K562 (cell line): ENCODE measurements at regions not wholly inside any gene's neighbourhood (a gene's known extent, or its start where the extent isn't known, plus 50 kb on each side); places are given as distances from the start of the nearest gene placed in this dataset.

Experiments used
- ATAC-seq: fragments of 200-7000 bp; cut with Tn5 transposase; 3 replicates; pipeline ENCODE4 v1.9.1; 2020; ENCODE audit warnings: moderate library complexity
- BruUV-seq: library from RNA; stranded (reverse); fragments of 400-500 nt; replicated peaks from 2 replicates; lab custom pipeline; 2021; lab: Mats Ljungman, UMichigan
- CTCF ChIA-PET: fragments of 300-600 bp; formaldehyde crosslinking; extraction: SDS; loops from one replicate; lab custom pipeline; 2021; ENCODE audit warnings: low intra/inter-chr PET ratio; lab: Yijun Ruan, JAX
- POLR2A ChIA-PET: fragments of 300-600, 350-650 bp; sonication (Branson Sonifier 250); formaldehyde crosslinking; extraction: SDS; loops from one replicate; lab custom pipeline; 2021; ENCODE audit warnings: antibody characterized with exemption, inconsistent platforms; lab: Yijun Ruan, JAX
- DNase-seq, 4 experiments: peaks; one replicate each; pipeline versions ENCODE4 v3.0.0 to v3.0.0-alpha.2; 2011 to 2018; ENCODE audit warnings: low spot score in 3 of 4, mixed read lengths in 3 of 4; ENCODE audit errors: extremely low read depth in 1 of 4
- FAIRE-seq: peaks from 2 replicates; lab custom pipeline; 2011; peaks lifted over from hg19 to GRCh38; lab: Jason Lieb, UNC
- H2AFZ ChIP-seq: 2 replicates; pipeline ENCODE4 v1.6.0; 2011; ENCODE audit warnings: low read depth, low read length, control low read depth, inconsistent platforms
- H3K27ac ChIP-seq: fragments of 200-600 bp; 3 replicates; pipeline ENCODE4 v1.8.0; 2011; ENCODE audit warnings: low read depth, mild to moderate bottlenecking, control low read depth, inconsistent platforms, low read length, moderate library complexity, mixed read lengths; ENCODE audit errors: extremely low read depth
- H3K27me3 ChIP-seq, 2 experiments: fragments of 300-600 bp in 1 of 2; 2 replicates in 1 of 2; 3 replicates in 1 of 2; pipeline versions ENCODE4 v1.6.0 to v1.8.0; 2011; ENCODE audit warnings: inconsistent platforms in 2 of 2, low read length in 2 of 2, mild to moderate bottlenecking in 1 of 2, mixed read lengths in 1 of 2, moderate library complexity in 1 of 2; ENCODE audit not compliant: control insufficient read depth in 2 of 2, insufficient read depth in 2 of 2
- H3K36me3 ChIP-seq: fragments of 300-600 bp; 3 replicates; pipeline ENCODE4 v1.8.0; 2011; ENCODE audit warnings: mild to moderate bottlenecking, low read length, inconsistent platforms; ENCODE audit not compliant: control insufficient read depth, insufficient read depth
- H3K4me1 ChIP-seq, 2 experiments: fragments of 200-600 bp in 1 of 2; replicated peaks in 1 of 2; 2 replicates in 1 of 2; 3 replicates in 1 of 2; pipeline versions ENCODE4 v1.5.1 to v1.8.0; 2011; ENCODE audit warnings: inconsistent platforms in 2 of 2, low read length in 2 of 2, mild to moderate bottlenecking in 1 of 2, mixed read lengths in 1 of 2, moderate library complexity in 1 of 2; ENCODE audit not compliant: control insufficient read depth in 2 of 2, insufficient read depth in 2 of 2
- H3K4me2 ChIP-seq: 2 replicates; pipeline ENCODE4 v1.6.1; 2011; ENCODE audit warnings: low read length, control low read depth, inconsistent platforms, mixed read lengths; ENCODE audit not compliant: insufficient read depth
- H3K4me3 ChIP-seq: fragments of 200-600 bp; sonication (generic), shearing (Covaris generic); 2 replicates; pipeline ENCODE4 v1.5.1; 2016; ENCODE audit warnings: control low read depth, inconsistent platforms
- H3K79me2 ChIP-seq: fragments of 200-600 bp; 3 replicates; pipeline ENCODE4 v1.8.0; 2011; ENCODE audit warnings: low read length, inconsistent platforms; ENCODE audit not compliant: control insufficient read depth, insufficient read depth
- H3K9ac ChIP-seq, 2 experiments: 2 replicates each; pipeline versions ENCODE4 v1.6.0 to v1.6.1; 2011; ENCODE audit warnings: low read depth in 2 of 2, low read length in 2 of 2, control low read depth in 1 of 2, inconsistent platforms in 1 of 2, mild to moderate bottlenecking in 1 of 2, mixed read lengths in 1 of 2; ENCODE audit not compliant: insufficient read depth in 1 of 2
- H3K9me1 ChIP-seq: one replicate; pipeline ENCODE4 v1.6.0; 2011; ENCODE audit warnings: inconsistent platforms, mild to moderate bottlenecking, low read length, moderate library complexity; ENCODE audit not compliant: control insufficient read depth, insufficient read depth
- H3K9me3 ChIP-seq: replicated peaks from 2 replicates; pipeline ENCODE4 v1.5.1; 2011; ENCODE audit warnings: low read depth, low read length, inconsistent platforms; ENCODE audit not compliant: control insufficient read depth, insufficient read depth
- H4K20me1 ChIP-seq: replicated peaks from 2 replicates; pipeline ENCODE4 v1.6.1; 2011; ENCODE audit warnings: low read length, inconsistent platforms, mixed read lengths; ENCODE audit not compliant: control insufficient read depth, insufficient read depth
- ADNP ChIP-seq: fragments of 200-800 bp; sonication (Bioruptor generic); IDR thresholded peaks from 2 replicates; pipeline ENCODE4 v1.6.1; 2016; ENCODE audit warnings: missing genetic modification characterization, missing compliant biosample characterization
- BDP1 ChIP-seq: IDR thresholded peaks from 3 replicates; pipeline ENCODE4 v1.6.1; 2011; ENCODE audit not compliant: insufficient read length, insufficient read depth
- CBX2 ChIP-seq: fragments of 200-600 bp; sonication (generic); IDR thresholded peaks from one replicate; pipeline ENCODE4 v1.6.1; 2012; ENCODE audit warnings: mild to moderate bottlenecking, low read length, inconsistent platforms; ENCODE audit not compliant: insufficient read depth, poor library complexity, severe bottlenecking
- CSDE1 ChIP-seq, 2 experiments: fragments of 450-650 bp; IDR thresholded peaks; 2 replicates each; pipeline ENCODE4 v1.6.1; 2016; ENCODE audit warnings: mild to moderate bottlenecking in 1 of 2
- EHMT2 ChIP-seq: fragments of 450-650 bp; IDR thresholded peaks from 2 replicates; pipeline ENCODE4 v1.6.1; 2018; ENCODE audit warnings: antibody characterized with exemption
- FOSL1 ChIP-seq: fragments of 200-800 bp; sonication (Bioruptor generic); conservative IDR thresholded peaks from 2 replicates; pipeline ENCODE4 v1.6.1; 2016; ENCODE audit warnings: missing genetic modification characterization, missing compliant biosample characterization
- KDM4B ChIP-seq, 2 experiments: fragments of 450-650 bp in 1 of 2; sonication (generic) in 1 of 2; IDR thresholded peaks; 2 replicates each; pipeline ENCODE4 v1.6.1; 2016 to 2017; ENCODE audit warnings: borderline replicate concordance in 2 of 2, antibody characterized with exemption in 1 of 2, low read depth in 1 of 2, mild to moderate bottlenecking in 1 of 2
- MCM5 ChIP-seq: fragments of 450-650 bp; IDR thresholded peaks from 2 replicates; pipeline ENCODE4 v1.6.1; 2016; ENCODE audit warnings: low read depth
- POLR2B ChIP-seq: fragments of 450-650 bp; IDR thresholded peaks from 2 replicates; pipeline ENCODE4 v1.6.1; 2018; ENCODE audit warnings: low read depth; ENCODE audit not compliant: partially characterized antibody
- POLR2G ChIP-seq: fragments of 200-400 bp; formaldehyde crosslinking; IDR thresholded peaks from 2 replicates; pipeline ENCODE4 v1.6.1; 2017; ENCODE audit warnings: low read depth, mild to moderate bottlenecking, antibody characterized with exemption, low read length, moderate library complexity
- PPARD ChIP-seq: fragments of 250-450 bp; sonication (Bioruptor Pico); IDR thresholded peaks from 2 replicates; pipeline ENCODE4 v1.8.0; 2022; ENCODE audit warnings: inconsistent platforms, mild to moderate bottlenecking, moderate library complexity
- PTTG1 ChIP-seq: fragments of 450-650 bp; IDR thresholded peaks from 2 replicates; pipeline ENCODE4 v1.6.1; 2016; ENCODE audit warnings: low read depth, mild to moderate bottlenecking, missing genetic modification characterization, missing compliant biosample characterization
- RHOXF2B ChIP-seq: fragments of 250-450 bp; sonication (Bioruptor Pico); conservative IDR thresholded peaks from 2 replicates; pipeline ENCODE4 v1.5.1; 2021
- SPI1 ChIP-seq: IDR thresholded peaks from 2 replicates; pipeline ENCODE4 v1.6.1; 2011; ENCODE audit warnings: low read depth, low read length, control low read depth, borderline replicate concordance
- ZNF217 ChIP-seq: sonication (generic); formaldehyde crosslinking; IDR thresholded peaks from 2 replicates; pipeline ENCODE4 v1.8.0; 2022; ENCODE audit warnings: mild to moderate bottlenecking, missing genetic modification reagents
- ZNF766 ChIP-seq: fragments of 200-800 bp; sonication (Bioruptor generic); conservative IDR thresholded peaks from 2 replicates; pipeline ENCODE4 v1.6.1; 2016; ENCODE audit warnings: missing genetic modification characterization, missing compliant biosample characterization
- WGBS: fragments of 100-300 bp; shearing (Covaris generic); methylation state at CpG from one replicate; pipeline ENCODE4 v1.1.6; 2016; ENCODE audit warnings: low coverage, mixed read lengths; ENCODE audit not compliant: insufficient coverage; ENCODE audit errors: missing lambda C conversion rate; 5-methylcytosine and 5-hydroxymethylcytosine counted together
- in situ Hi-C: fragments of 300-500 bp; cut with MboI; formaldehyde crosslinking; loops from 4 replicates; pipeline ENCODE4 v1.15.0; 2018; ENCODE audit warnings: inconsistent platforms, mixed read lengths
- intact Hi-C: fragments of 100-400 bp; cut with micrococcal nuclease; formaldehyde crosslinking; loops from 2 replicates; pipeline ENCODE4 v1.14.2; 2022
- TF ChIP-seq, protein P1 (sequence below), 2 experiments: fragments of 250-450 bp in 1 of 2; fragments of 450-650 bp in 1 of 2; sonication (Bioruptor Pico) in 1 of 2; IDR thresholded peaks; 2 replicates each; pipeline versions ENCODE4 v1.6.1 to v1.8.0; 2016 to 2021; ENCODE audit warnings: mild to moderate bottlenecking in 2 of 2, moderate library complexity in 2 of 2, missing compliant biosample characterization in 1 of 2, missing genetic modification characterization in 1 of 2
- TF ChIP-seq, protein P2 (sequence below): fragments of 250-450 bp; sonication (Bioruptor Pico); IDR thresholded peaks from 2 replicates; pipeline ENCODE4 v1.4.0; 2020; ENCODE audit warnings: mild to moderate bottlenecking, moderate library complexity, borderline replicate concordance

DNA sequence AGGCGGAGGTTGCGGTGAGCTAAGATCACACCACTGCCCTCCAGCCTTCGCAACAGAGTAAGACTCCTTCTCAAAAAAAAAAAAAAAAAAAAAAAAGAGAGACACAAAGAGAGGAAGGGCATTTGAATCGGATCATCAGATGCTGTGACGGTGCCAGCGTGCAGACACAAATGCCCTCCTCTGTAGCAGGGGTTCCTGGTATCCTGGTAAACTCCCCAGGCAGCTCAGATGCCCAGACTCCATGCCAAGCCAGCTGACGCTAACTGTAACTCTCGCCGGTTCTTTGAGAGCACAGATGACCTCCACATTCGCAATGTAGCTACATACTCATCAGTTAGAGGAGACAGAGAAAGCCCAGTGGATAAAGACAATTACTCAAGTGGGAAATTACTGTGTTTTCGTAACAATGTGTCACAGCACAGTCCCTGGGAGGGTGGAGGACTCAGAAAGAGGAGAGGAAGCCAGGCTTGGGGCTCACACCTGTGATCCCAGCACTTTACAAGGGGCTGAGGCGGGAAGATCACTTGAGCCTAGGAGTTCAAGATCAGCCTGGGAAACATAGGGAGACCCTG lies 153.1 kb downstream of the BRD1 start:
- no peak for ATAC-seq
- Histone ChIP-seq H3K36me3 (no peaks in the 10 kb centered on the region), H3K27me3 (peaks cover 16 to 48% of the 10 kb centered on the region in 2 experiments)
- WGBS = 7% methylated on average over 8 of the region's 12 CpGs
- no peak for TF ChIP-seq CSDE1 (IDR thresholded peaks at IDR 0.05)
- TF ChIP-seq CBX2 = no peak
- TF ChIP-seq ZNF766 (CRISPR knock-in tag) = no peak
- TF ChIP-seq FOSL1 (tag) = no peak
- no peak for TF ChIP-seq POLR2G
- TF ChIP-seq PTTG1 (tag) = no peak
- TF ChIP-seq KDM4B (IDR thresholded peaks at IDR 0.05; ENCODE audit: borderline replicate concordance in 2 of 2, low read depth in 1 of 2) = no peak
- no peak for TF ChIP-seq ADNP
- TF ChIP-seq, protein P1, sequence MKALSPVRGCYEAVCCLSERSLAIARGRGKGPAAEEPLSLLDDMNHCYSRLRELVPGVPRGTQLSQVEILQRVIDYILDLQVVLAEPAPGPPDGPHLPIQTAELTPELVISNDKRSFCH (CRISPR knock-in tag; IDR thresholded peaks at IDR 0.05) = no peak
- TF ChIP-seq, protein P1 (tag; IDR thresholded peaks at IDR 0.05) = no peak
- TF ChIP-seq EHMT2 = no peak
- TF ChIP-seq PPARD (CRISPR knock-in tag) = no peak
- TF ChIP-seq SPI1 = no peak
- no peak for TF ChIP-seq ZNF217 (CRISPR knock-in tag)
- TF ChIP-seq, protein P2, sequence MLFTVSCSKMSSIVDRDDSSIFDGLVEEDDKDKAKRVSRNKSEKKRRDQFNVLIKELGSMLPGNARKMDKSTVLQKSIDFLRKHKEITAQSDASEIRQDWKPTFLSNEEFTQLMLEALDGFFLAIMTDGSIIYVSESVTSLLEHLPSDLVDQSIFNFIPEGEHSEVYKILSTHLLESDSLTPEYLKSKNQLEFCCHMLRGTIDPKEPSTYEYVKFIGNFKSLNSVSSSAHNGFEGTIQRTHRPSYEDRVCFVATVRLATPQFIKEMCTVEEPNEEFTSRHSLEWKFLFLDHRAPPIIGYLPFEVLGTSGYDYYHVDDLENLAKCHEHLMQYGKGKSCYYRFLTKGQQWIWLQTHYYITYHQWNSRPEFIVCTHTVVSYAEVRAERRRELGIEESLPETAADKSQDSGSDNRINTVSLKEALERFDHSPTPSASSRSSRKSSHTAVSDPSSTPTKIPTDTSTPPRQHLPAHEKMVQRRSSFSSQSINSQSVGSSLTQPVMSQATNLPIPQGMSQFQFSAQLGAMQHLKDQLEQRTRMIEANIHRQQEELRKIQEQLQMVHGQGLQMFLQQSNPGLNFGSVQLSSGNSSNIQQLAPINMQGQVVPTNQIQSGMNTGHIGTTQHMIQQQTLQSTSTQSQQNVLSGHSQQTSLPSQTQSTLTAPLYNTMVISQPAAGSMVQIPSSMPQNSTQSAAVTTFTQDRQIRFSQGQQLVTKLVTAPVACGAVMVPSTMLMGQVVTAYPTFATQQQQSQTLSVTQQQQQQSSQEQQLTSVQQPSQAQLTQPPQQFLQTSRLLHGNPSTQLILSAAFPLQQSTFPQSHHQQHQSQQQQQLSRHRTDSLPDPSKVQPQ (CRISPR knock-in tag) = no peak
- TF ChIP-seq POLR2B = no peak
- no peak for TF ChIP-seq MCM5
- TF ChIP-seq RHOXF2B (CRISPR knock-in tag) = no peak
- TF ChIP-seq BDP1 = no peak
- TF ChIP-seq, all 486 proteins: peak for 0
- Histone ChIP-seq H3K4me1 (no peaks in the 10 kb centered on the region; a peak in 1 of 5 replicates), H3K4me3 (no peak overlapping the region), H3K4me2 (no peak overlapping the region), H3K9me1 (no peaks in the 10 kb centered on the region), H3K79me2 (no peaks in the 10 kb centered on the region), H4K20me1 (peaks cover 4% of the 10 kb centered on the region; the same call in 1 of the 2 replicates), H3K9ac (no peak overlapping the region), H2AFZ (no peak overlapping the region), H3K9me3 (no peaks in the 10 kb centered on the region), H3K27ac (no peak overlapping the region)
- no TSS peak for BruUV-seq
- intact Hi-C loops (no loop called here), in situ Hi-C loops (no loop called here)
- FAIRE-seq = no peak
- ChIA-PET CTCF (no interaction called here), POLR2A (interaction anchor here (1.0 kb wide), 1 partner anchor 17 kb away, joined by 3 read pairs; no protein-coding TSS in a partner anchor)
- no peak for DNase-seq
